Astrocyte (in vitro differentiated cells and primary cell): ENCODE measurements at regions not wholly inside any gene's neighbourhood (a gene's known extent, or its start where the extent isn't known, plus 50 kb on each side); places are given as distances from the start of the nearest gene placed in this dataset.

Source experiments
- DNase-seq: peaks from one replicate; pipeline ENCODE4 v3.0.0-alpha.2; 2010; ENCODE audit warnings: low read depth
- FAIRE-seq: peaks from 2 replicates; lab custom pipeline; 2011; peaks lifted over from hg19 to GRCh38; lab: Jason Lieb, UNC
- H2AFZ ChIP-seq: 2 replicates; pipeline ENCODE4 v1.6.0; 2012; ENCODE audit warnings: low read depth, low read length, inconsistent platforms
- H3K27ac ChIP-seq: 2 replicates; pipeline ENCODE4 v1.5.1; 2011; ENCODE audit warnings: low read depth, low read length, inconsistent platforms
- H3K27me3 ChIP-seq: 2 replicates; pipeline ENCODE4 v1.6.0; 2011; ENCODE audit warnings: low read length, inconsistent platforms; ENCODE audit not compliant: insufficient read depth
- H3K36me3 ChIP-seq: 2 replicates; pipeline ENCODE4 v1.5.1; 2011; ENCODE audit warnings: low read length, inconsistent platforms; ENCODE audit not compliant: insufficient read depth
- H3K4me1 ChIP-seq: 2 replicates; pipeline ENCODE4 v1.5.1; 2011; ENCODE audit warnings: low read length, inconsistent platforms; ENCODE audit not compliant: insufficient read depth
- H3K4me2 ChIP-seq: 2 replicates; pipeline ENCODE4 v1.6.0; 2012; ENCODE audit warnings: low read length, inconsistent platforms
- H3K4me3 ChIP-seq: 2 replicates; pipeline ENCODE4 v1.5.1; 2011; ENCODE audit warnings: low read depth, mild to moderate bottlenecking, low read length, inconsistent platforms; ENCODE audit not compliant: insufficient read depth
- H3K79me2 ChIP-seq: 2 replicates; pipeline ENCODE4 v1.6.0; 2012; ENCODE audit warnings: mild to moderate bottlenecking, low read length, inconsistent platforms; ENCODE audit not compliant: insufficient read depth
- H3K9ac ChIP-seq: 2 replicates; pipeline ENCODE4 v1.6.0; 2012; ENCODE audit warnings: mild to moderate bottlenecking, low read length, inconsistent platforms
- H3K9me3 ChIP-seq: 2 replicates; pipeline ENCODE4 v1.5.1; 2012; ENCODE audit warnings: low read depth, mild to moderate bottlenecking, low read length, inconsistent platforms; ENCODE audit not compliant: insufficient read depth
- H4K20me1 ChIP-seq: 2 replicates; pipeline ENCODE4 v1.6.0; 2012; ENCODE audit warnings: low read length, inconsistent platforms; ENCODE audit not compliant: insufficient read depth
- H3K27ac Mint-ChIP-seq: one replicate; pipeline ENCODE4 v1.8.0; 2021; ENCODE audit warnings: mild to moderate bottlenecking, mixed read lengths; ENCODE audit not compliant: unreplicated experiment
- H3K27me3 Mint-ChIP-seq: one replicate; pipeline ENCODE4 v1.8.0; 2021; ENCODE audit warnings: low read depth, mixed read lengths; ENCODE audit not compliant: unreplicated experiment
- H3K36me3 Mint-ChIP-seq: one replicate; pipeline ENCODE4 v1.8.0; 2021; ENCODE audit warnings: low read depth, mixed read lengths; ENCODE audit not compliant: unreplicated experiment
- H3K4me1 Mint-ChIP-seq: one replicate; pipeline ENCODE4 v1.8.0; 2021; ENCODE audit warnings: low read depth, mixed read lengths; ENCODE audit not compliant: unreplicated experiment
- H3K4me3 Mint-ChIP-seq: one replicate; pipeline ENCODE4 v1.8.0; 2021; ENCODE audit warnings: mild to moderate bottlenecking, moderate library complexity, mixed read lengths; ENCODE audit not compliant: unreplicated experiment
- H3K9me3 Mint-ChIP-seq: one replicate; pipeline ENCODE4 v1.8.0; 2021; ENCODE audit warnings: mild to moderate bottlenecking, mixed read lengths; ENCODE audit not compliant: unreplicated experiment
- EZH2 ChIP-seq: IDR thresholded peaks from 2 replicates; pipeline ENCODE4 v1.6.1; 2012; ENCODE audit warnings: mild to moderate bottlenecking, low read length, inconsistent platforms; ENCODE audit not compliant: insufficient read depth
- TF ChIP-seq, protein P1 (sequence below): IDR thresholded peaks from 2 replicates; pipeline ENCODE4 v1.5.1; 2011; ENCODE audit warnings: low read depth, mild to moderate bottlenecking, inconsistent platforms, low read length, moderate library complexity; ENCODE audit not compliant: insufficient read depth

DNA sequence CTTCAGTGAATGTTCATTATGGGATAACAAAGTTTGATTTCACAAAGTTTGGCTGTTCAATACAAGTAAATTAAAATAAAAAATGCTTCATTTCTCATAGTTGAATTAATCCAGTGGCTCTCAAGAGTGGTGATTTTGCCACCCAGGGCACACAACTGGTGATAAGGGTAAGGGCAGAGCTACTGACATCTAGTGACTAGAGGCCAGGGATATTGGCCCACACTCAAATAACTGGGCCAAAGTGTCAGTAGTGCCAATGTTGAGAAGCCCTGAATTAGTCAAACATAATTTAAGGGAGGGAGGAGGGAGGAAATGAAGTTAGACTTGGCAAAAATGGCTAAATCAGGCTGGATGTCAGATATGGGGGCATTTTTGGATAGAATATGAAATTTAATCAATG, 880.5 kb upstream of the ADGRL4 start:
- peaks cover 10% of the 10 kb centered on the region for H3K9me3 Mint-ChIP-seq
- no peak overlapping the region for H3K4me3 ChIP-seq

DNA sequence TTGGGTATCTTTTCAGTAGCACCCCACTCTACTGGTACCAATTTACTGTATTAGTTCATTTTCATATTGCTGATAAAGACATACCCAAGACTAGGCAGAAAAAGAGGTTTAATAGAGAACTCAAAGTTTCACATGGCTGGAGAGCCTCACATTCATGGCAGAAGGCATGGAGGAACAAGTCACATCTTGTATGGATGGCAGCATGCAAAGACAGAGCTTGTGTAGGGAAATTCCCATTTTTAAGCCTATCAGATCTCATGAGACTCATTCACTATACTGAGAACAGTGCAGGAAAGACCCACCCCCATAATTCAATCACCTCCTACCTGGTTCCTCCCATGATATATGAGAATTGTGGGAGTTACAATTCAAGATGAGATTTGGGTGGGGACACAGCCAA, 878.6 kb upstream of the ADGRL4 start:
- no peaks in the 10 kb centered on the region for H4K20me1 ChIP-seq
- no peak overlapping the region for H3K27ac Mint-ChIP-seq
- no peak for FAIRE-seq

More for the DNA sequence above, 880.5 kb upstream of the ADGRL4 start:
- no peaks in the 10 kb centered on the region for H3K27me3 ChIP-seq
- DNase-seq (no peak), FAIRE-seq (no peak)
- no peak overlapping the region for H3K9ac ChIP-seq
- no peak overlapping the region for H2AFZ ChIP-seq
- no peaks in the 10 kb centered on the region for H3K36me3 ChIP-seq
- H3K4me2 ChIP-seq, result no peak overlapping the region
- no peak for TF ChIP-seq EZH2
- TF ChIP-seq, protein P1, sequence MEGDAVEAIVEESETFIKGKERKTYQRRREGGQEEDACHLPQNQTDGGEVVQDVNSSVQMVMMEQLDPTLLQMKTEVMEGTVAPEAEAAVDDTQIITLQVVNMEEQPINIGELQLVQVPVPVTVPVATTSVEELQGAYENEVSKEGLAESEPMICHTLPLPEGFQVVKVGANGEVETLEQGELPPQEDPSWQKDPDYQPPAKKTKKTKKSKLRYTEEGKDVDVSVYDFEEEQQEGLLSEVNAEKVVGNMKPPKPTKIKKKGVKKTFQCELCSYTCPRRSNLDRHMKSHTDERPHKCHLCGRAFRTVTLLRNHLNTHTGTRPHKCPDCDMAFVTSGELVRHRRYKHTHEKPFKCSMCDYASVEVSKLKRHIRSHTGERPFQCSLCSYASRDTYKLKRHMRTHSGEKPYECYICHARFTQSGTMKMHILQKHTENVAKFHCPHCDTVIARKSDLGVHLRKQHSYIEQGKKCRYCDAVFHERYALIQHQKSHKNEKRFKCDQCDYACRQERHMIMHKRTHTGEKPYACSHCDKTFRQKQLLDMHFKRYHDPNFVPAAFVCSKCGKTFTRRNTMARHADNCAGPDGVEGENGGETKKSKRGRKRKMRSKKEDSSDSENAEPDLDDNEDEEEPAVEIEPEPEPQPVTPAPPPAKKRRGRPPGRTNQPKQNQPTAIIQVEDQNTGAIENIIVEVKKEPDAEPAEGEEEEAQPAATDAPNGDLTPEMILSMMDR, result no peak
- no peak overlapping the region for H3K27ac Mint-ChIP-seq
- H3K27me3 Mint-ChIP-seq, result no peaks in the 10 kb centered on the region
- no peaks in the 10 kb centered on the region for H3K4me1 ChIP-seq
- no peaks in the 10 kb centered on the region for H3K36me3 Mint-ChIP-seq
- H4K20me1 ChIP-seq, result no peaks in the 10 kb centered on the region
- no peaks in the 10 kb centered on the region for H3K79me2 ChIP-seq
- no peak overlapping the region for H3K27ac ChIP-seq
- H3K4me1 Mint-ChIP-seq, result no peaks in the 10 kb centered on the region
- H3K9me3 ChIP-seq, result no peaks in the 10 kb centered on the region
- H3K4me3 Mint-ChIP-seq, result no peak overlapping the region

DNA sequence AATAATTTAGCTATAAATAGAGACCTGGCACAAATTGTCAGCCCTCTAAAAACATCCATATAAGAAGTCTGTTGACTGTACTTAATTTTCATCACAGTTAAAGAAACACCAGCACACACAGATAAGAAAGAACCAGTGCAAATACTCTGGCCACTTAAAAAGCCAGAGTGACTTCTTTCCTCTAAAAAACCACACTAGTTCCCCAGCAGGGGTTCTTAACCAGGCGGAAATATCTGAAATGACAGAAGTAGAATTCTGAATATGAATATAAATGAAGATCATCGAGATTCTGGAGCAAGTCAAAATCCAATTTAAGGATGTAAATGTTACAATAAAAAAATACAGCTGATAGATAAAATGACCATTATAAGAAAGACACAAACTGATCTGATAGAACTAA, 870.6 kb upstream of the ADGRL4 start:
- no peak overlapping the region for H3K27ac ChIP-seq
- no peak for FAIRE-seq
- no peaks in the 10 kb centered on the region for H3K79me2 ChIP-seq
- no peaks in the 10 kb centered on the region for H3K27me3 Mint-ChIP-seq
- no peaks in the 10 kb centered on the region for H3K27me3 ChIP-seq
- H3K9me3 ChIP-seq, result no peaks in the 10 kb centered on the region
- no peak overlapping the region for H3K9ac ChIP-seq
- no peak for DNase-seq
- no peak for TF ChIP-seq EZH2
- TF ChIP-seq, protein P1, result no peak
- H2AFZ ChIP-seq, result no peak overlapping the region
- H3K27ac Mint-ChIP-seq, result no peak overlapping the region
- H3K36me3 Mint-ChIP-seq, result no peaks in the 10 kb centered on the region
- H3K4me1 ChIP-seq, result no peaks in the 10 kb centered on the region
- no peak overlapping the region for H3K4me3 Mint-ChIP-seq
- no peak overlapping the region for H3K4me3 ChIP-seq
- no peaks in the 10 kb centered on the region for H3K4me1 Mint-ChIP-seq
- no peak overlapping the region for H3K4me2 ChIP-seq
- H4K20me1 ChIP-seq, result no peaks in the 10 kb centered on the region
- peaks cover 5% of the 10 kb centered on the region for H3K9me3 Mint-ChIP-seq
- no peaks in the 10 kb centered on the region for H3K36me3 ChIP-seq

More for the DNA sequence above, 878.6 kb upstream of the ADGRL4 start:
- TF ChIP-seq, protein P1, result no peak
- no peak for TF ChIP-seq EZH2
- Histone ChIP-seq H3K9me3 (no peaks in the 10 kb centered on the region), H3K27me3 (no peaks in the 10 kb centered on the region), H3K79me2 (no peaks in the 10 kb centered on the region), H3K4me2 (no peak overlapping the region), H3K4me3 (no peak overlapping the region), H3K36me3 (no peaks in the 10 kb centered on the region), H3K4me1 (no peaks in the 10 kb centered on the region), H2AFZ (no peak overlapping the region), H3K9ac (no peak overlapping the region), H3K27ac (no peak overlapping the region)
- H3K4me1 Mint-ChIP-seq, result no peaks in the 10 kb centered on the region
- no peak for DNase-seq
- no peaks in the 10 kb centered on the region for H3K27me3 Mint-ChIP-seq
- H3K9me3 Mint-ChIP-seq, result peaks cover 8% of the 10 kb centered on the region
- no peak overlapping the region for H3K4me3 Mint-ChIP-seq
- H3K36me3 Mint-ChIP-seq, result no peaks in the 10 kb centered on the region
